Left ventricle myocardium inferior (tissue), 1 donor: ENCODE measurements at regions not wholly inside any gene's neighbourhood (a gene's known extent, or its start where the extent isn't known, plus 50 kb on each side); places are given as distances from the start of the nearest gene placed in this dataset.
"Not testable (repeated sequence)": the region's sequence is repeated elsewhere in the genome, so short reads cannot be mapped to it uniquely, and the experiment has no call there.

ENCODE experiments used
- DNase-seq: peaks from one replicate; pipeline ENCODE4 v3.0.0-alpha.2; 2020
- H3K27ac ChIP-seq: fragments of 200-600 bp; replicated peaks from 2 replicates; pipeline ENCODE4 v1.8.0; 2021
- H3K27me3 ChIP-seq: fragments of 200-600 bp; 2 replicates; pipeline ENCODE4 v1.8.0; 2021; ENCODE audit warnings: low read depth
- H3K36me3 ChIP-seq: fragments of 200-600 bp; 2 replicates; pipeline ENCODE4 v1.8.0; 2021
- H3K4me1 ChIP-seq: fragments of 200-600 bp; 2 replicates; pipeline ENCODE4 v1.8.0; 2021
- H3K4me3 ChIP-seq: fragments of 200-600 bp; 2 replicates; pipeline ENCODE4 v1.8.0; 2021; ENCODE audit warnings: mild to moderate bottlenecking, moderate library complexity
- H3K9me3 ChIP-seq: fragments of 200-600 bp; replicated peaks from 2 replicates; pipeline ENCODE4 v1.8.0; 2021
- CTCF ChIP-seq: fragments of 200-600 bp; IDR thresholded peaks from 2 replicates; pipeline ENCODE4 v1.8.0; 2021; ENCODE audit warnings: antibody characterized with exemption, mild to moderate bottlenecking, borderline replicate concordance
- intact Hi-C: fragments of 100-400 bp; cut with micrococcal nuclease; formaldehyde crosslinking; loops from one replicate; pipeline ENCODE4 v1.11.0; 2022
- donor health status: DM: no; HTN: yes; CAD: no; lungs with severe emphysema.

- H3K36me3 ChIP-seq: no peaks in the 10 kb centered on the region
- peaks cover 5% of the 10 kb centered on the region for H3K27me3 ChIP-seq
- no peak overlapping the region for H3K4me3 ChIP-seq
- intact Hi-C loops: no loop called here
- no peaks in the 10 kb centered on the region for H3K4me1 ChIP-seq
- no peak for DNase-seq
- no peak for TF ChIP-seq CTCF
- H3K27ac ChIP-seq: no peak overlapping the region
- no peaks in the 10 kb centered on the region for H3K9me3 ChIP-seq
Measured at GRCh38 chr13:60273971-60274527, 110.3 kb upstream of the DIAPH3 start.

- H3K4me1 ChIP-seq: no peaks in the 10 kb centered on the region
- no peak overlapping the region for H3K4me3 ChIP-seq
- no peaks in the 10 kb centered on the region for H3K9me3 ChIP-seq
- H3K27me3 ChIP-seq: peaks cover 1% of the 10 kb centered on the region
- intact Hi-C loops: no loop called here
- no peak for DNase-seq
- H3K36me3 ChIP-seq: no peaks in the 10 kb centered on the region
- TF ChIP-seq CTCF: no peak
- no peak overlapping the region for H3K27ac ChIP-seq
Measured at GRCh38 chr13:60274655-60275054, 110.9 kb upstream of the DIAPH3 start.

GRCh38 chr13:60275208-60275607 is 111.5 kb upstream of the DIAPH3 start:
- Histone ChIP-seq H3K27ac (no peak overlapping the region), H3K36me3 (no peaks in the 10 kb centered on the region), H3K4me1 (no peaks in the 10 kb centered on the region), H3K27me3 (no peaks in the 10 kb centered on the region), H3K4me3 (no peak overlapping the region), H3K9me3 (no peaks in the 10 kb centered on the region)
- DNase-seq: no peak
- intact Hi-C loops: no loop called here
- TF ChIP-seq CTCF: no peak

GRCh38 chr13:60280524-60280923 is 116.5 kb upstream of the TDRD3 start:
- DNase-seq, H3K4me3 ChIP-seq, H3K27me3 ChIP-seq, H3K27ac ChIP-seq, H3K4me1 ChIP-seq, intact Hi-C loops, H3K9me3 ChIP-seq, H3K36me3 ChIP-seq: not testable (repeated sequence)

- Histone ChIP-seq H3K27ac (no peak overlapping the region), H3K9me3 (no peaks in the 10 kb centered on the region), H3K4me1 (no peaks in the 10 kb centered on the region), H3K27me3 (no peaks in the 10 kb centered on the region), H3K4me3 (no peak overlapping the region), H3K36me3 (no peaks in the 10 kb centered on the region)
- intact Hi-C loops: no loop called here
- no peak for DNase-seq
- no peak for TF ChIP-seq CTCF
Measured at GRCh38 chr13:60282186-60282585, 114.8 kb upstream of the TDRD3 start.

- TF ChIP-seq CTCF: no peak
- H3K4me1 ChIP-seq: no peaks in the 10 kb centered on the region
- DNase-seq: no peak
- no peaks in the 10 kb centered on the region for H3K27me3 ChIP-seq
- intact Hi-C loops: no loop called here
- no peak overlapping the region for H3K27ac ChIP-seq
- no peaks in the 10 kb centered on the region for H3K36me3 ChIP-seq
- no peak overlapping the region for H3K4me3 ChIP-seq
- H3K9me3 ChIP-seq: no peaks in the 10 kb centered on the region
Measured at GRCh38 chr13:60282708-60283107, 114.3 kb upstream of the TDRD3 start.
